ENCODE measurements at regions not wholly inside any gene's neighbourhood (a gene's known extent, or its start where the extent isn't known, plus 50 kb on each side); places are given as distances from the start of the nearest gene placed in this dataset.

GRCh38 chr7:35448486-35448885, 194.6 kb upstream of the TBX20 start (continued):
- TF ChIP-seq USF1 (IDR thresholded peaks at IDR 0.05; ENCODE audit: borderline replicate concordance, extremely low read length, insufficient read depth, low read depth, low read length) (no peak), RFX5 (IDR thresholded peaks at IDR 0.05; ENCODE audit: low read depth, low read length) (no peak), KDM1A (IDR thresholded peaks at IDR 0.05; ENCODE audit: borderline replicate concordance) (no peak), SP1 (IDR thresholded peaks at IDR 0.05; ENCODE audit: low read depth, low read length) (no peak), JUNB (IDR thresholded peaks at IDR 0.05) (no peak), EP300 (IDR thresholded peaks at IDR 0.05; ENCODE audit: borderline replicate concordance in 1 of 2, control insufficient read depth in 1 of 2, low read depth in 2 of 2, low read length in 2 of 2) (no peak), NR2C2 (IDR thresholded peaks at IDR 0.05; ENCODE audit: borderline replicate concordance, control insufficient read depth, insufficient read length, low read depth) (no peak)
- TF ChIP-seq, protein P1, sequence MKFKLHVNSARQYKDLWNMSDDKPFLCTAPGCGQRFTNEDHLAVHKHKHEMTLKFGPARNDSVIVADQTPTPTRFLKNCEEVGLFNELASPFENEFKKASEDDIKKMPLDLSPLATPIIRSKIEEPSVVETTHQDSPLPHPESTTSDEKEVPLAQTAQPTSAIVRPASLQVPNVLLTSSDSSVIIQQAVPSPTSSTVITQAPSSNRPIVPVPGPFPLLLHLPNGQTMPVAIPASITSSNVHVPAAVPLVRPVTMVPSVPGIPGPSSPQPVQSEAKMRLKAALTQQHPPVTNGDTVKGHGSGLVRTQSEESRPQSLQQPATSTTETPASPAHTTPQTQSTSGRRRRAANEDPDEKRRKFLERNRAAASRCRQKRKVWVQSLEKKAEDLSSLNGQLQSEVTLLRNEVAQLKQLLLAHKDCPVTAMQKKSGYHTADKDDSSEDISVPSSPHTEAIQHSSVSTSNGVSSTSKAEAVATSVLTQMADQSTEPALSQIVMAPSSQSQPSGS (IDR thresholded peaks at IDR 0.05; ENCODE audit: low read length), result no peak

DNA sequence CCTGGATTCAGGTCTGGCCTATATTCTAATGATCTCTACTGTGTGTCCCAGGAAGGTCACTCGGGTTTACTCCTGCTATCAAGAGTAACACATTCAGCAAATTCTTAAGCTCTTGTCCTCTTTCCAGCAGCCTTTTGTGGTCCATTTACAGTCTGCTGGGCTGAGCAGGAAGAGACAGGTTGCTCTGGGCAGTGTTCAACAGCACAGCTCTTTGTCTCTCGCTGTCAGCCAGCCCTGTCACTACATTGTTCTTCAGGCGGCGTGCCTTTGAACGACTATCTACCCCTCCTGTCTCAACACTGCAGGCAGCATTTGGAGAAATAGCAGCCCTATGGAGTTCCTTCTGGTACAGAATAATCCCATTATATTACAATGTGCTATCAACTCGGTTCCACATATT, 192.2 kb upstream of the TBX20 start:
- H3K79me2 ChIP-seq (ENCODE audit: control insufficient read depth, insufficient read depth, low read length), result no peaks in the 10 kb centered on the region
- no peak overlapping the region for H3K4me3 ChIP-seq
- WGBS (ENCODE audit: insufficient coverage, insufficient replicate concordance, low lambda C conversion rate, missing lambda C conversion rate), result 14% methylated on average over 6 of the region's 6 CpGs
- no peak overlapping the region for H3K27ac ChIP-seq (ENCODE audit: control insufficient read depth, insufficient read depth)
- intact Hi-C loops (cut with micrococcal nuclease; ENCODE audit: unreplicated experiment) (no loop called here), in situ Hi-C loops (cut with MboI) (no loop called here)
- TF ChIP-seq, protein P2, sequence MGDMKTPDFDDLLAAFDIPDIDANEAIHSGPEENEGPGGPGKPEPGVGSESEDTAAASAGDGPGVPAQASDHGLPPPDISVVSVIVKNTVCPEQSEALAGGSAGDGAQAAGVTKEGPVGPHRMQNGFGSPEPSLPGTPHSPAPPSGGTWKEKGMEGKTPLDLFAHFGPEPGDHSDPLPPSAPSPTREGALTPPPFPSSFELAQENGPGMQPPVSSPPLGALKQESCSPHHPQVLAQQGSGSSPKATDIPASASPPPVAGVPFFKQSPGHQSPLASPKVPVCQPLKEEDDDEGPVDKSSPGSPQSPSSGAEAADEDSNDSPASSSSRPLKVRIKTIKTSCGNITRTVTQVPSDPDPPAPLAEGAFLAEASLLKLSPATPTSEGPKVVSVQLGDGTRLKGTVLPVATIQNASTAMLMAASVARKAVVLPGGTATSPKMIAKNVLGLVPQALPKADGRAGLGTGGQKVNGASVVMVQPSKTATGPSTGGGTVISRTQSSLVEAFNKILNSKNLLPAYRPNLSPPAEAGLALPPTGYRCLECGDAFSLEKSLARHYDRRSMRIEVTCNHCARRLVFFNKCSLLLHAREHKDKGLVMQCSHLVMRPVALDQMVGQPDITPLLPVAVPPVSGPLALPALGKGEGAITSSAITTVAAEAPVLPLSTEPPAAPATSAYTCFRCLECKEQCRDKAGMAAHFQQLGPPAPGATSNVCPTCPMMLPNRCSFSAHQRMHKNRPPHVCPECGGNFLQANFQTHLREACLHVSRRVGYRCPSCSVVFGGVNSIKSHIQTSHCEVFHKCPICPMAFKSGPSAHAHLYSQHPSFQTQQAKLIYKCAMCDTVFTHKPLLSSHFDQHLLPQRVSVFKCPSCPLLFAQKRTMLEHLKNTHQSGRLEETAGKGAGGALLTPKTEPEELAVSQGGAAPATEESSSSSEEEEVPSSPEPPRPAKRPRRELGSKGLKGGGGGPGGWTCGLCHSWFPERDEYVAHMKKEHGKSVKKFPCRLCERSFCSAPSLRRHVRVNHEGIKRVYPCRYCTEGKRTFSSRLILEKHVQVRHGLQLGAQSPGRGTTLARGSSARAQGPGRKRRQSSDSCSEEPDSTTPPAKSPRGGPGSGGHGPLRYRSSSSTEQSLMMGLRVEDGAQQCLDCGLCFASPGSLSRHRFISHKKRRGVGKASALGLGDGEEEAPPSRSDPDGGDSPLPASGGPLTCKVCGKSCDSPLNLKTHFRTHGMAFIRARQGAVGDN (IDR thresholded peaks at IDR 0.05), result no peak
- TF ChIP-seq SMAD5 (IDR thresholded peaks at IDR 0.05; ENCODE audit: low read depth), result no peak
- no peak for TF ChIP-seq GATAD2B (conservative IDR thresholded peaks at IDR 0.05; ENCODE audit: low read depth)
- TF ChIP-seq FOXK2 (IDR thresholded peaks at IDR 0.05), result no peak
- no peak for TF ChIP-seq ZZZ3 (IDR thresholded peaks at IDR 0.05; ENCODE audit: control insufficient read depth, insufficient read length, low read depth)
- TF ChIP-seq HCFC1 (IDR thresholded peaks at IDR 0.05; ENCODE audit: low read length), result no peak
- TF ChIP-seq, protein P1 (IDR thresholded peaks at IDR 0.05; ENCODE audit: low read length), result no peak
- no peak for TF ChIP-seq RUNX3 (IDR thresholded peaks at IDR 0.05; ENCODE audit: low read length)
- H3K4me1 ChIP-seq (ENCODE audit: control insufficient read depth, insufficient read depth, low read length), result no peaks in the 10 kb centered on the region
- no peak for DNase-seq (ENCODE audit: low read depth, low spot score)
- H3K4me2 ChIP-seq (ENCODE audit: control insufficient read depth, insufficient read depth), result no peak overlapping the region
- H2AFZ ChIP-seq (ENCODE audit: control insufficient read depth, low read depth, low read length), result no peak overlapping the region
- ChIA-PET SMC1A (ENCODE audit: uncharacterized antibody, unreplicated experiment) (no interaction called here), RAD21 (ENCODE audit: unreplicated experiment) (no interaction called here), POLR2A (no interaction called here), CTCF (interaction anchor here (1.2 kb wide), 1 partner anchor 21 kb away, joined by 3 read pairs; no protein-coding TSS in a partner anchor)
- no peaks in the 10 kb centered on the region for H3K36me3 ChIP-seq (ENCODE audit: control insufficient read depth in 2 of 2, insufficient read depth in 2 of 2, low read length in 1 of 2)
- H3K9ac ChIP-seq (ENCODE audit: control insufficient read depth, insufficient read depth, low read length), result no peak overlapping the region
- FAIRE-seq, result no peak
- no peaks in the 10 kb centered on the region for H3K9me3 ChIP-seq (replicated peaks; ENCODE audit: control insufficient read depth, insufficient read depth, low read length)
- ATAC-seq, result no peak
- H3K27me3 ChIP-seq (replicated peaks in 1 of 2; ENCODE audit: control insufficient read depth in 2 of 2, insufficient read depth in 2 of 2, low read length in 1 of 2), result no peaks in the 10 kb centered on the region; a peak in 1 of 4 replicates
- H4K20me1 ChIP-seq (ENCODE audit: control insufficient read depth, insufficient read depth), result no peaks in the 10 kb centered on the region
- BruUV-seq (replicated peaks), result no TSS peak

All from GM12878 (cell line).